OCI-LY7 (cell line): ENCODE measurements at regions not wholly inside any gene's neighbourhood (a gene's known extent, or its start where the extent isn't known, plus 50 kb on each side); places are given as distances from the start of the nearest gene placed in this dataset.

ENCODE experiments used
- BruUV-seq: library from RNA; stranded (reverse); fragments of 400-500 nt; replicated peaks from 2 replicates; lab custom pipeline; 2021; lab: Mats Ljungman, UMichigan
- CTCF ChIA-PET: fragments of 300-600 bp; sonication (Branson Sonifier 250); formaldehyde crosslinking; loops from one replicate; lab custom pipeline; 2022; ENCODE audit warnings: antibody characterized with exemption; ENCODE audit not compliant: unreplicated experiment; lab: Charles Lee
- POLR2A ChIA-PET: fragments of 300-600 bp; sonication (Branson Sonifier 250); formaldehyde crosslinking; loops from one replicate; lab custom pipeline; 2022; ENCODE audit warnings: antibody characterized with exemption; lab: Charles Lee
- DNase-seq: peaks from one replicate; pipeline ENCODE4 v3.0.0-alpha.2; 2015; ENCODE audit warnings: low spot score
- H2AFZ ChIP-seq: fragments of 200-600 bp; sonication (generic), shearing (Covaris generic); 2 replicates; pipeline ENCODE4 v1.6.1; 2014; ENCODE audit warnings: mild to moderate bottlenecking, antibody characterized with exemption, low read length, moderate library complexity
- H3K27ac ChIP-seq: fragments of 200-600 bp; sonication (generic); 2 replicates; pipeline ENCODE4 v1.5.1; 2014; ENCODE audit warnings: mixed run types, low read depth, mild to moderate bottlenecking, moderate library complexity, low read length, inconsistent platforms; ENCODE audit not compliant: poor library complexity, severe bottlenecking
- H3K36me3 ChIP-seq: fragments of 200-600 bp; sonication (generic); 2 replicates; pipeline ENCODE4 v1.6.1; 2014; ENCODE audit warnings: mild to moderate bottlenecking, antibody characterized with exemption, low read length, moderate library complexity, mixed read lengths; ENCODE audit not compliant: insufficient read depth
- H3K4me1 ChIP-seq: fragments of 200-600 bp; sonication (generic); 2 replicates; pipeline ENCODE4 v1.5.1; 2014; ENCODE audit warnings: mild to moderate bottlenecking, low read length; ENCODE audit not compliant: insufficient read depth, poor library complexity, severe bottlenecking
- H3K4me2 ChIP-seq: fragments of 200-600 bp; sonication (generic); 2 replicates; pipeline ENCODE4 v1.6.1; 2014; ENCODE audit warnings: mild to moderate bottlenecking, low read length
- H3K4me3 ChIP-seq: fragments of 200-600 bp; sonication (generic); 2 replicates; pipeline ENCODE4 v1.5.1; 2014; ENCODE audit warnings: mild to moderate bottlenecking, low read depth, low read length; ENCODE audit not compliant: poor library complexity, severe bottlenecking
- H3K79me2 ChIP-seq: fragments of 200-600 bp; sonication (generic); 2 replicates; pipeline ENCODE4 v1.6.1; 2016; ENCODE audit warnings: low read depth, mild to moderate bottlenecking, low read length, moderate library complexity, mixed read lengths; ENCODE audit not compliant: insufficient read depth
- H3K9me2 ChIP-seq: fragments of 200-600 bp; sonication (generic); 2 replicates; pipeline ENCODE4 v1.6.1; 2016; ENCODE audit warnings: mild to moderate bottlenecking, low read length, mixed read lengths; ENCODE audit not compliant: insufficient read depth
- H3K9me3 ChIP-seq: fragments of 200-600 bp; sonication (generic); 2 replicates; pipeline ENCODE4 v1.6.1; 2014; ENCODE audit warnings: mild to moderate bottlenecking, mixed run types, low read length, mixed read lengths
- H4K20me1 ChIP-seq: fragments of 200-600 bp; sonication (generic); 2 replicates; pipeline ENCODE4 v1.6.1; 2014; ENCODE audit warnings: mild to moderate bottlenecking, antibody characterized with exemption, low read length, moderate library complexity, mixed read lengths; ENCODE audit not compliant: insufficient read depth
- CTCF ChIP-seq: fragments of 200-600 bp; sonication (generic); conservative IDR thresholded peaks from 2 replicates; pipeline ENCODE4 v1.5.1; 2014; ENCODE audit warnings: mild to moderate bottlenecking, antibody characterized with exemption, low read length, moderate library complexity, mixed read lengths
- EZH2phosphoT487 ChIP-seq: fragments of 200-600 bp; sonication (generic); IDR thresholded peaks from 2 replicates; pipeline ENCODE4 v1.6.1; 2018; ENCODE audit warnings: low read depth, borderline replicate concordance, mild to moderate bottlenecking, mixed run types, antibody characterized with exemption, low read length, moderate library complexity, mixed read lengths
- intact Hi-C: fragments of 100-400 bp; cut with micrococcal nuclease; formaldehyde crosslinking; loops from one replicate; pipeline ENCODE4 v1.10.0; 2022; ENCODE audit not compliant: unreplicated experiment

- Histone ChIP-seq H3K27ac (no peak overlapping the region), H3K79me2 (no peaks in the 10 kb centered on the region), H3K9me2 (no peaks in the 10 kb centered on the region), H3K36me3 (no peaks in the 10 kb centered on the region), H2AFZ (no peak overlapping the region), H3K9me3 (no peaks in the 10 kb centered on the region), H4K20me1 (no peaks in the 10 kb centered on the region), H3K4me3 (no peak overlapping the region), H3K4me1 (no peaks in the 10 kb centered on the region), H3K4me2 (no peak overlapping the region)
- TF ChIP-seq CTCF, result no peak
- TF ChIP-seq EZH2phosphoT487, result no peak
- DNase-seq, result no peak
- ChIA-PET CTCF (no interaction called here), POLR2A (no interaction called here)
- intact Hi-C loops, result no loop called here
- BruUV-seq, result no TSS peak
Measured at GRCh38 chr2:173764094-173764493, 201.1 kb downstream of the SP3 start.

- H3K4me1 ChIP-seq, result no peaks in the 10 kb centered on the region
- no peaks in the 10 kb centered on the region for H3K36me3 ChIP-seq
- no peaks in the 10 kb centered on the region for H4K20me1 ChIP-seq
- H3K79me2 ChIP-seq, result no peaks in the 10 kb centered on the region
- H3K9me3 ChIP-seq, result no peaks in the 10 kb centered on the region
- H3K4me2 ChIP-seq, result no peak overlapping the region
- no TSS peak for BruUV-seq
- no peak overlapping the region for H3K4me3 ChIP-seq
- no peak overlapping the region for H3K27ac ChIP-seq
- TF ChIP-seq EZH2phosphoT487 (no peak), CTCF (no peak)
- H3K9me2 ChIP-seq, result no peaks in the 10 kb centered on the region
- ChIA-PET POLR2A (interaction anchor here (0.7 to 1.2 kb wide), 4 partner anchors 10 to 664 kb away, joined by 3 to 4 read pairs (median 4); no protein-coding TSS in a partner anchor), CTCF (interaction anchor here (0.6 kb wide), 1 partner anchor 72 kb away, joined by 5 read pairs; no protein-coding TSS in a partner anchor)
- intact Hi-C loops, result no loop called here
- no peak for DNase-seq
- H2AFZ ChIP-seq, result no peak overlapping the region
Measured at GRCh38 chr2:173766537-173767289, 198.5 kb downstream of the SP3 start.

GRCh38 chr2:173770947-173771678, 194.1 kb downstream of the SP3 start:
- intact Hi-C loops, result no loop called here
- H3K9me2 ChIP-seq, result no peaks in the 10 kb centered on the region
- ChIA-PET POLR2A (no interaction called here), CTCF (no interaction called here)
- no peaks in the 10 kb centered on the region for H4K20me1 ChIP-seq
- H3K4me2 ChIP-seq, result no peak overlapping the region
- H3K36me3 ChIP-seq, result no peaks in the 10 kb centered on the region
- H3K9me3 ChIP-seq, result no peaks in the 10 kb centered on the region
- no peak for DNase-seq
- TF ChIP-seq CTCF (no peak), EZH2phosphoT487 (no peak)
- H3K4me1 ChIP-seq, result no peaks in the 10 kb centered on the region
- no peak overlapping the region for H2AFZ ChIP-seq
- H3K27ac ChIP-seq, result no peak overlapping the region
- BruUV-seq, result no TSS peak
- no peaks in the 10 kb centered on the region for H3K79me2 ChIP-seq
- H3K4me3 ChIP-seq, result no peak overlapping the region
